Neural cell (in vitro differentiated cells): ENCODE measurements at regions not wholly inside any gene's neighbourhood (a gene's known extent, or its start where the extent isn't known, plus 50 kb on each side); places are given as distances from the start of the nearest gene placed in this dataset.

Source experiments
- CTCF ChIP-seq: fragments of 450-650 bp; IDR thresholded peaks from 2 replicates; pipeline ENCODE4 v1.5.1; 2014; ENCODE audit warnings: antibody characterized with exemption, mild to moderate bottlenecking, moderate library complexity; ENCODE audit not compliant: poor library complexity, severe bottlenecking
- EP300 ChIP-seq: fragments of 450-650 bp; conservative IDR thresholded peaks from 2 replicates; pipeline ENCODE4 v1.6.1; 2014; ENCODE audit warnings: antibody characterized with exemption, mild to moderate bottlenecking, moderate library complexity; ENCODE audit not compliant: poor library complexity, severe bottlenecking
- EZH2 ChIP-seq: fragments of 200-600, 300-800 bp; shearing (Covaris generic), sonication (generic); IDR thresholded peaks from 2 replicates; pipeline ENCODE4 v1.6.1; 2014; ENCODE audit warnings: antibody characterized with exemption, low read length, borderline replicate concordance, mild to moderate bottlenecking; ENCODE audit not compliant: insufficient read depth, poor library complexity, severe bottlenecking
- MXI1 ChIP-seq: fragments of 450-650 bp; conservative IDR thresholded peaks from 2 replicates; pipeline ENCODE4 v1.6.1; 2014; ENCODE audit warnings: antibody characterized with exemption, mild to moderate bottlenecking; ENCODE audit not compliant: poor library complexity, severe bottlenecking
- POLR2AphosphoS5 ChIP-seq: IDR thresholded peaks from 2 replicates; pipeline ENCODE4 v1.6.1; 2012
- RAD21 ChIP-seq: fragments of 450-650 bp; conservative IDR thresholded peaks from 2 replicates; pipeline ENCODE4 v1.6.1; 2014; ENCODE audit warnings: antibody characterized with exemption, mild to moderate bottlenecking, moderate library complexity
- TAF1 ChIP-seq: IDR thresholded peaks from 2 replicates; pipeline ENCODE4 v1.6.1; 2012; ENCODE audit warnings: low read depth

- TF ChIP-seq CTCF (no peak), EZH2 (no peak), EP300 (no peak), POLR2AphosphoS5 (no peak), RAD21 (no peak), MXI1 (no peak), TAF1 (no peak)
Measured at GRCh38 chr2:187915810-187916209, 361.6 kb upstream of the TFPI start.
